Stimulated activated CD4-positive, alpha-beta T cell treated with anti-CD3 and anti-CD28 coated beads, Interleukin-15, amount 100 ng/mL, for 1 hour (primary cell): ENCODE measurements at regions not wholly inside any gene's neighbourhood (a gene's known extent, or its start where the extent isn't known, plus 50 kb on each side); places are given as distances from the start of the nearest gene placed in this dataset.

Experiments
- DNase-seq, 2 donors: peaks; one replicate each; pipeline ENCODE4 v3.0.0-alpha.2; 2020; ENCODE audit warnings: low read depth in 1 of 2, low spot score in 1 of 2

- DNase-seq = no peak
Measured at GRCh38 chr10:88082806-88083596, 219.6 kb downstream of the PTEN start.

DNA sequence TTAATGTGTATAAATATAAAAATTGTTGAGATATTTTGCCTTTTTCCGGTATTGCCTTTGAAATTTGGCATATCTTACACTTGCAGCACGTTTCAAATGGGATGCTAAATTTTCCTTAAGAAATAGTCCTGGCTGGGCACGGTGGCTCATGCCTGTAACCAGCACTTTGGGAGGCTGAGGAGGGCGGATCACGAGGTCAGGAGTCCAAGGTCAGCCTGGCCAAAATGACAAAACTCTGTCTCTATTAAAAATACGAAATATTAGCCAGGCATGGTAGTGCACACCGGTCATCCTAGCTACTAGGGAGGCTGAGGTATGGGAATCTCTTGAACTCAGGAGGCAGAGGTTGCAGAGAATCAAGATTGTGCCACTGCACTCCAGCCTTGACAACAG lies 220.2 kb downstream of the PTEN start:
- no peak for DNase-seq

- DNase-seq = no peak
Measured at GRCh38 chr10:88086187-88086960, 222.9 kb downstream of the PTEN start.

GRCh38 chr10:88088441-88089340 lies 225.3 kb downstream of the PTEN start:
- DNase-seq = no peak

- DNase-seq = no peak
Measured at GRCh38 chr10:88089498-88089897, 226.1 kb downstream of the PTEN start.

DNA sequence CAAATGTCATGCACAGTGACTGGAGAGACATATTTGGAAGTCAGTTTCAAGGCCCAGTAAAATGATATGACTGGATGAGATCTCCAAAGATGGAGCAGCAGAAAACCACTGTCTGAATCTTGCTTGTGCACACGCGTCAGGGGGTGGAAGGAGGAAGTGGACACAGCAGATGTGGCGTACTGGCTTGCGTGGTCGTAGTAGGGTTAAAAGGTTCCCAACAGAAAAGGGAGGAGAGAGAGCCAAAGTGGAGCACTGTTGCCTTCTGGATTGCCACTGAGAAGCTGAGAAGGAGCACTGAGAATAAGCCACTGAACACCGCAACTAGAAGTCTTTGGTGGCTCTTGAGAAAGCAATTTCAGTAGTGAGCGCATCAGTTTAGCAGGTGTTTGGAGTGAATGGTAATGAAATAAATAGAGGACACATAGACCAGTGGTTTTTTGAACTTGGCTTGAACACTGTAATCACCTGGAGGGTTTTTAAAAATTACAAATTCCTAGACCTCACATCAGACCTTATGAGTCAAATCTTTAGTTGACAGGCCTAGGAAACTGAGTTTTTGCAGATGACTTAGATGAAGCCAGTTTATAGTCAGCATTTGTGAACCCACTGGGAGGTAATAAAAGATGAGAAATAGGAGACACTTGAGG lies 227.3 kb downstream of the PTEN start:
- DNase-seq = no peak

DNA sequence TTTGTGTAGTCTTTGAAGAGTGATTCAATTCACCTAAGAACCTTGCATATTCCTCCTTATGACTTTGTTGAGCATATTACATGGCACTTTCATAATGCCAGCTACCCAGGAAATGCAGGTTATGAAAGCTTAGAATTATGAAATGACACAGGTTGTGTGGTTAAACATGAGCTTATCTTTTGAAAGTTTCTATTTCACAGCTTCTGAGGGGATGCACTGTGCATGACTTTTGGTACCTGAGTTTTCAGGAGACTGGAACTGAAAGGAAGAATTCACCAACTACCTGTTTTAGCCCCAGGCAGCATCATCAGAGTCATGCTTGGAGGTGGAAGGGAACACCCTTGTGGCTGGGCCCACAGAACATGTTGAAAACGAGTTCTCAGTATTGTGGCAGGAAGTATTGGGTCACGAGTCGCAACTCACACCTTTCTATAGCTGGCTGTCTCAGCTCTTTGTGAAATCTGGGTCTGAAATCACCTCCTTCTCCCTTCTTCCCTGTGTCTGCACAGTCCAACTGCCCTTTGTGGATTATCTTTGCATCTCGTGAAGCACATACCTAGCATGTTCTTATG lies 228.2 kb downstream of the PTEN start:
- DNase-seq = peak; percentile 25 to 31

DNA sequence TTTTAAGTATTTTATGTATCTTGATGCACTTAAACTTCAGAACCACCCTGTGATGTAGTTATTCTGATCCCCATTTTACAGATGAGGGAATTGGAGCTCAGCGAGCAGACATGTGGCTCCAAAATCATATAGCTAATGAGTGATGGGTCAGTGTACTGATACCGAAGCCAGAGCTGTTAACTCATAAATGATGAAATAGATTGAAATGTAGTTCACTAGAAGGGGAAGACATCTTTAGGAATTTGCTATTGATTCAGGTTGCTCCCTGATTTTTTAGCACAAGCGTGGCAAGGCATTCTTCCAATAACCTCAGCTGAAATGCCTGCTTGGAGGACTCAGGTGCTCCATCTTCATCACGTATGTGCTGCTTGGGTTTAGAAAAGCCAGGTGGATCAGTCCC lies 228.8 kb downstream of the PTEN start:
- no peak for DNase-seq

DNA sequence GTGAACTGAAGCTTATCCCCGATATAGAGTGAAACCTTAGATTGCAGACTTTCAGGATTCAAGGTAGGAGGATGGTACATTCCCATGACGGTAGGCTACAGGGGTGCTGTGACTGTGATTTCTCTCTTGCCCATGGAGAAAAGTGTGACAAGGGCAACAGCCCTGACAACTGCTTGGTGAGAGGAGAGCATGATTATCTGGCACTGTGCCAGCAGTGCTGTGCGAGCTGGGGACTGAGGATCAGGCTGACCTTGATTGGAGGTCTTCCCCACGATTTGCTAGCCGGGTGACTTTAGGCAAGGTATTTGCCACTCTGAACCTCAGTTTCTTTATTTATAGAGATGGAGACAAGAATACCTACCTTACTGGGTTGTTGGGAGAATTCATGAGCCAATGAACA lies 229.5 kb downstream of the PTEN start:
- no peak for DNase-seq

- no peak for DNase-seq
Measured at GRCh38 chr10:88094795-88095194, 231.4 kb downstream of the PTEN start.

DNA sequence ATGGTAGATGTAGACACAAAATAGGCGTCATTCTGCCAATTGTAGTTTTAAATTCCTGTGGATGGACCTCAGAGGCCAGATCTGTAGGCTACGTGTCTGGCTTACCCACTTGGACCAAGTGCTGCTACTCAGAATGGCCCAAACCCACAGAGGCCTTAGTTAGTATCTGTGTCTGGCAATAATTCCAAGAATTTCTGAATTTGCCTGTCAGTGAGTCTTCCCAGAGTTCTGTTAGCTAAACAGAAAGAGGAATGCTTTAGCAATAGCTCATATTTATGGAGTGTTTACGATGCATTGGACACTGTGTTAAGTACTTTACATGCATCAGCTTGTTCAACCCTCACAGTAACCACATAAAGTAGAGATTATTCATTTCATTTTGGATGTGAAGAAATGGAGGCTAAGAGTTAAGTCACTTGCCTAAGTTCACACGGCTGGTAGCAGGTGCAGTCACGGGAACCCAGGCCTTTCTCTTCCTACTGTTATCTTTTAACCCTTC lies 231.8 kb downstream of the PTEN start:
- DNase-seq = no peak

- DNase-seq = no peak
Measured at GRCh38 chr10:88095778-88096431, 232.5 kb downstream of the PTEN start.

- no peak for DNase-seq
Measured at GRCh38 chr10:88097092-88097516, 233.7 kb downstream of the PTEN start.

GRCh38 chr10:88097536-88097935 lies 234.1 kb downstream of the PTEN start:
- no peak for DNase-seq

DNA sequence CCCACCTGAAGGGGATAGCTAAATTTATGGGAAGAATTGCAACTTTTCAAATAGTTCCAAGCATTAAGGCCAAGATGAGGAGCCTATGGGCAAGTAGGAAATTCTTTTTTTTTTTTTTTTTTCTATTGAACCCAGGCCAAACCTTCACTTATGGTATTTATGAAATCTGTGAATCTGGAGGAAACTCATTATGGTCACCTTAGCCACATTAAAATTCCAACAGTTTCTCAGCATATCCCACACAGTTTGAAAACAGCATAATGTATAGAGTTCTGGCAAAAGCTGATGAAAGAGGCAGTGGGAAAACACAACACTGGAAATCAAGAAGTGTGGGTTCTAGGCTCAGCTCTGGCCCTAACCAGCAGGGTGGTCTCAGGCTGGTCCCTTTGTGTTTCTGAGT lies 236.9 kb downstream of the PTEN start:
- DNase-seq = no peak

DNA sequence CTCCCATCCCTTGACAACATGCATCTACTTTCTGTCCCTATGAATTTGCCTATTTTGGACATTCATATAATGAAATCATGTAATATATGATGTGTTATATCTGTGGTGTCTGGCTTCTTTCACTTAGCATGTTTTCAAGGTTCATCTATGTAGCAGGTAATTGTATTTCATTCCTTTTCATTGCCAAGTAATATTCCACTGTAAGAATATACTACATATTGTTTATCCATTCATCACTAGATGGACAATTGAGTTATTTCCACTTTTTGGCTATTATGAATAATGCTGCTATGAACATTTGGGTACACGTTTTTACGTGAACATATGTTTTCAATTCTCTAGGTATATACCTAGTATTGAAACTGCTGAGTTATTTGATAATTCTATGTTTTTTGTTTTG lies 238.2 kb downstream of the PTEN start:
- no peak for DNase-seq

GRCh38 chr10:88103576-88103975 lies 240.2 kb downstream of the PTEN start:
- no peak for DNase-seq

DNA sequence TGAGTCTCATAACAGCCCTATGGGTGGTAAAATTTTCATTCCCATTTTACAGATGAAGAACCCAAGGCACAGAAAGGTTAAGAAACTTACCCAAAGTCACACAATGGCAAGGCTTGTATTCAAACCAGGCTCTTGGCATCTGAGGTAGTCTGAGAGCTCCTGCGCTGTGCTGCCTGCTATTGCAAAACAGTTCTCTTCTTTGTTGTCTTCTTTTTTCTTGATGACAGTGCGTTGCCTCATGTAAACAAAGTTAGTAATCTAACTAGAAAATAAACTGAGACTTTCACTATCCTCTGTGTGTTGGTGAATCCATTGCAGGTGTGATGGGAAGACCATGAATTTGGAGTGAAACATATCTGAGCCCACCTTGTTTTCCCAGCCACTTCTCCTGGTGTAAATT lies 240.8 kb downstream of the PTEN start:
- no peak for DNase-seq

- no peak for DNase-seq
Measured at GRCh38 chr10:88106366-88106765, 242.9 kb downstream of the PTEN start.
